Vagina (tissue), 2 donors: ENCODE measurements at regions not wholly inside any gene's neighbourhood (a gene's known extent, or its start where the extent isn't known, plus 50 kb on each side); places are given as distances from the start of the nearest gene placed in this dataset.

Experiments used
- DNase-seq, 2 donors: peaks; one replicate each; pipeline ENCODE4 v3.0.0-alpha.2; 2017; ENCODE audit errors: extremely low spot score in 2 of 2
- H3K27ac ChIP-seq: fragments of 200-600 bp; sonication (generic); one replicate; pipeline ENCODE4 v1.5.1; 2019
- H3K27me3 ChIP-seq: fragments of 200-600 bp; sonication (generic); one replicate; pipeline ENCODE4 v1.5.1; 2019
- H3K36me3 ChIP-seq, 2 donors: fragments of 200-600 bp; sonication (generic); one replicate each; pipeline ENCODE4 v1.5.1; 2017 to 2019
- H3K4me1 ChIP-seq: fragments of 200-600 bp; sonication (generic); one replicate; pipeline ENCODE4 v1.5.1; 2019
- H3K4me3 ChIP-seq, 2 donors: fragments of 200-600 bp; sonication (generic); 1 replicate in 1 of 2; 2 replicates in 1 of 2; pipeline ENCODE4 v1.5.1; 2016 to 2019
- H3K9me3 ChIP-seq: fragments of 200-600 bp; sonication (generic); one replicate; pipeline ENCODE4 v1.5.1; 2019
- CTCF ChIP-seq, 3 experiments: fragments of 450-650 bp in 2 of 3; fragments of 200-600 bp in 1 of 3; sonication (generic) in 1 of 3; IDR thresholded peaks; one replicate each; pipeline ENCODE4 v1.5.1; 2017 to 2019; ENCODE audit warnings: antibody characterized with exemption in 3 of 3, mild to moderate bottlenecking in 2 of 3, moderate library complexity in 2 of 3
- POLR2A ChIP-seq, 2 donors: fragments of 450-650 bp; IDR thresholded peaks; one replicate each; pipeline ENCODE4 v1.6.1; 2017; ENCODE audit warnings: antibody characterized with exemption in 2 of 2, mild to moderate bottlenecking in 2 of 2, moderate library complexity in 2 of 2
- POLR2AphosphoS5 ChIP-seq, 2 donors: sonication (generic); formaldehyde crosslinking; IDR thresholded peaks; one replicate each; pipeline ENCODE4 v1.9.0; 2017; ENCODE audit warnings: antibody characterized with exemption in 2 of 2, mild to moderate bottlenecking in 2 of 2, low read depth in 1 of 2; ENCODE audit not compliant: insufficient read depth in 1 of 2
- intact Hi-C: fragments of 100-400 bp; cut with DNase I; formaldehyde crosslinking; loops from one replicate; pipeline ENCODE4 v1.15.1; 2023

GRCh38 chr7:123259759-123260158, 60.0 kb upstream of the SLC13A1 start:
- no peaks in the 10 kb centered on the region for H3K4me1 ChIP-seq
- intact Hi-C loops: no loop called here
- DNase-seq: no peak
- H3K27ac ChIP-seq: no peak overlapping the region
- no peaks in the 10 kb centered on the region for H3K27me3 ChIP-seq
- TF ChIP-seq POLR2A (IDR thresholded peaks at IDR 0.05) (no peak), CTCF (IDR thresholded peaks at IDR 0.05) (no peak), POLR2AphosphoS5 (IDR thresholded peaks at IDR 0.05; ENCODE audit: insufficient read depth in 1 of 2, low read depth in 1 of 2) (no peak)
- no peaks in the 10 kb centered on the region for H3K36me3 ChIP-seq
- H3K4me3 ChIP-seq: no peak overlapping the region
- H3K9me3 ChIP-seq: no peaks in the 10 kb centered on the region
